PC-9 (cell line): ENCODE measurements at regions not wholly inside any gene's neighbourhood (a gene's known extent, or its start where the extent isn't known, plus 50 kb on each side); places are given as distances from the start of the nearest gene placed in this dataset.

Source experiments
- EZH2 ChIP-seq: fragments of 200-600 bp; sonication (generic); IDR thresholded peaks from 2 replicates; pipeline ENCODE4 v1.8.0; 2017; ENCODE audit warnings: antibody characterized with exemption, low read depth
- TF ChIP-seq, protein P1 (sequence below): fragments of 200-600 bp; sonication (generic); conservative IDR thresholded peaks from 2 replicates; pipeline ENCODE4 v1.6.1; 2017; ENCODE audit warnings: mixed run types, antibody characterized with exemption, mild to moderate bottlenecking, moderate library complexity

DNA sequence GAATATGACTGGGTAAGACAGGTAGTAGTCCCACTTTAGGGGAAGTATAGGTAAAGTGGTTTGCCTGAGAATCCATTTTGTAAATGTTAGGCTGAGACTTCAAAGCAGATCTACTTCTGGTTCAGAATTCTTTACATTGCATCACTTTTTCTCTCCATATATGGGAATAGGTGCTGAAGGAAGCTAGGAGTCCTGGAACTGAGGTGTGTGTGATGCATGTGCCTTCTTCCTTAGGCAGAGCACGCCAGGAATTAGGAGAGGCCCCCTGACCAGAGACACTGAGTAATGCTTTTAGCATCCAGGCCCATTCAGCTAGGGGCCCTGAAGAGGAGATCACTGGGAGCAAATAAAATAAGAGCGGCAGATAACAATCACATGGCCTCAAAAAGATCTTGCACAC lies 69.2 kb upstream of the DCP1A start:
- TF ChIP-seq, protein P1, sequence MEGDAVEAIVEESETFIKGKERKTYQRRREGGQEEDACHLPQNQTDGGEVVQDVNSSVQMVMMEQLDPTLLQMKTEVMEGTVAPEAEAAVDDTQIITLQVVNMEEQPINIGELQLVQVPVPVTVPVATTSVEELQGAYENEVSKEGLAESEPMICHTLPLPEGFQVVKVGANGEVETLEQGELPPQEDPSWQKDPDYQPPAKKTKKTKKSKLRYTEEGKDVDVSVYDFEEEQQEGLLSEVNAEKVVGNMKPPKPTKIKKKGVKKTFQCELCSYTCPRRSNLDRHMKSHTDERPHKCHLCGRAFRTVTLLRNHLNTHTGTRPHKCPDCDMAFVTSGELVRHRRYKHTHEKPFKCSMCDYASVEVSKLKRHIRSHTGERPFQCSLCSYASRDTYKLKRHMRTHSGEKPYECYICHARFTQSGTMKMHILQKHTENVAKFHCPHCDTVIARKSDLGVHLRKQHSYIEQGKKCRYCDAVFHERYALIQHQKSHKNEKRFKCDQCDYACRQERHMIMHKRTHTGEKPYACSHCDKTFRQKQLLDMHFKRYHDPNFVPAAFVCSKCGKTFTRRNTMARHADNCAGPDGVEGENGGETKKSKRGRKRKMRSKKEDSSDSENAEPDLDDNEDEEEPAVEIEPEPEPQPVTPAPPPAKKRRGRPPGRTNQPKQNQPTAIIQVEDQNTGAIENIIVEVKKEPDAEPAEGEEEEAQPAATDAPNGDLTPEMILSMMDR: no peak
- TF ChIP-seq EZH2: no peak
